ENCODE measurements at regions not wholly inside any gene's neighbourhood (a gene's known extent, or its start where the extent isn't known, plus 50 kb on each side); places are given as distances from the start of the nearest gene placed in this dataset.

- Histone ChIP-seq H3K36me3 (ENCODE audit: low read depth) (no peaks in the 10 kb centered on the region), H3K4me3 (no peak overlapping the region), H3K4me1 (ENCODE audit: low read depth) (no peaks in the 10 kb centered on the region), H3K9me3 (no peaks in the 10 kb centered on the region)
- DNase-seq (no peak), ATAC-seq (no peak)
- intact Hi-C loops (cut with DNase I, micrococcal nuclease), result no loop called here
- TF ChIP-seq CTCF (IDR thresholded peaks at IDR 0.05), result no peak
Measured at GRCh38 chr6:21710216-21710615, 116.7 kb downstream of the SOX4 start.

DNA sequence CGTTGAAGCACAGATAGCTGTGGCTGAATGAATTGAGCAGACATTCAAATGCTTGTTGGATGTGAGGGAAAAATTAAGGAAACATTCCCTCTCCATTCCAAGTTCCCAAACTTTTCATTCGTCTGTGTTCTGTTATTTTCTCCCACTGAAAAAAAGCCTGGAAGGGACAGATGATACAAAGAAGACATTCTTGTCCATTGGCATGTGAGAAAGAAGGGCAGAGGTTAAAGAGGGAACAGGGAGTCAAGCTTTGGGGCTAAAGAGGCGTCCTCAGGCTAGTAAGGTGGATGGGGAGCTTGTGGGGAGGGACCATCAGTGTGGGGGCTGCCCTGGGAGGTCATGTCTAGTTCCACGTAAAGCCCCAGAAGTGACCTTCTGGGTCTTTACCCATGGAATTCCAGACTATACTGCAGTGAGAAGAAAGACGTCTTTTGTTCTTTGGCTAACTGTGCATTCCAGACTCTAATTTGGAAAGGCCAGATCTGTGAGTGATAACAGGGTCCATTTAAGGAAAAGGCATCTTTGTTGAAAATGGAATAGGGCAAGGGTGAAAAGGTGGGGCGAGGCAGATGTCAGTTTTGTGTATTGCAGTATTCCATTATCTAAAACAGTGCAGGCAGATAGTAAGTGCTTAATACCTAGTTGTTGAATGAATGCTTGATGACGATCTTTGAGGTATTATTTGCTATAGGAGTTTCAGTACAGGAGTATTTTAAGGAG is 117.5 kb downstream of the SOX4 start:
- TF ChIP-seq CTCF (IDR thresholded peaks at IDR 0.05), result no peak
- intact Hi-C loops (cut with DNase I, micrococcal nuclease), result no loop called here

DNA sequence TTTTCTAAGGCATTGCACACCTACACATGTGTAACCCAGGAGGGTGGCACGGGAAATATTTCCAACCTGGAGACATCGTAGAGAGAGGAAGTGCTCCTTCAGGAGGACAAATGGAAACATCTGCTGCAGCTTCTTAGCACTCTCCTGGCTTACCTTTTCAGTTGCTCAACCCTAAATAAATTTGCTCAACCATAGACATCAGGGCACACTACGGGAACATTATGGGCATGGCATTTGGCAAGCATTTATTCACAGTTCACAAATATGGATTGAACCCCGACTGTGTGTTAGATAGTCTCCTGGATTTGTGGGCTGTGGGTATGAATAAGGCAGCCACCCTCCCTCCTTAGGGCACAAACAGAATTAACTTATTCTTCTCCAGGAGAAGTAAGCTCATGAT is 118.7 kb downstream of the SOX4 start:
- TF ChIP-seq CTCF (IDR thresholded peaks at IDR 0.05), result no peak
- intact Hi-C loops (cut with DNase I, micrococcal nuclease), result no loop called here
- no peaks in the 10 kb centered on the region for H3K9me3 ChIP-seq
- H3K4me1 ChIP-seq (ENCODE audit: low read depth), result no peaks in the 10 kb centered on the region
- no peaks in the 10 kb centered on the region for H3K36me3 ChIP-seq (ENCODE audit: low read depth)
- no peak overlapping the region for H3K4me3 ChIP-seq
- no peak for DNase-seq
- ATAC-seq, result no peak

More for the DNA sequence above, 117.5 kb downstream of the SOX4 start:
- ATAC-seq (no peak), DNase-seq (no peak)
- Histone ChIP-seq H3K4me3 (no peak overlapping the region), H3K9me3 (no peaks in the 10 kb centered on the region), H3K4me1 (ENCODE audit: low read depth) (no peaks in the 10 kb centered on the region), H3K36me3 (ENCODE audit: low read depth) (no peaks in the 10 kb centered on the region)

- intact Hi-C loops (cut with DNase I, micrococcal nuclease), result no loop called here
- H3K36me3 ChIP-seq (ENCODE audit: low read depth), result no peaks in the 10 kb centered on the region
- DNase-seq (no peak), ATAC-seq (no peak)
- TF ChIP-seq CTCF (IDR thresholded peaks at IDR 0.05), result no peak
- no peaks in the 10 kb centered on the region for H3K4me1 ChIP-seq (ENCODE audit: low read depth)
- H3K4me3 ChIP-seq, result no peak overlapping the region
- H3K9me3 ChIP-seq, result no peaks in the 10 kb centered on the region
Measured at GRCh38 chr6:21713481-21713880, 119.9 kb downstream of the SOX4 start.

- H3K4me1 ChIP-seq (ENCODE audit: low read depth), result no peaks in the 10 kb centered on the region
- H3K4me3 ChIP-seq, result no peak overlapping the region
- H3K9me3 ChIP-seq, result no peaks in the 10 kb centered on the region
- ATAC-seq, result no peak
- TF ChIP-seq CTCF (IDR thresholded peaks at IDR 0.05), result no peak
- DNase-seq, result no peak
- intact Hi-C loops (cut with DNase I, micrococcal nuclease), result no loop called here
- no peaks in the 10 kb centered on the region for H3K36me3 ChIP-seq (ENCODE audit: low read depth)
Measured at GRCh38 chr6:21715180-21715579, 121.6 kb downstream of the SOX4 start.

DNA sequence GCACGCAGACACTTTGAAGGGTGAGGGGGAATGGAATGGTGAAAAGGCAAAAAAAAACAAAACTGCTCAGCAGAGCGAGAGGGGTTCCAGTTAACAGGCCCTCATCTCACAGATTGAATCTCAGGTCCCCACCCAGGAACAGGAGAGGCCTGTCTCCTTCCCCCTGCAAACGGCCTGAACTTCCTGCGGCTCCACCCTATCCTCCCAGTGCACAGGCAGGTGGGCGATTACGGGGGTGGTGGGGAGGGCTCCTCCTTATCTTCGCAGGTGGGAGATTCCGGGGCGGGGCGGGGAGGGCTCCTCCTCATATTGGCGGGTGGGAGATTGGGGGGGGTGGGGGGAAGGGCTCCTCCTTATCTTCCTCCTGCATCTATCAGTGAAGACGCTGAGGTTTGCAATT is 129.0 kb downstream of the SOX4 start:
- DNase-seq (no peak), ATAC-seq (no peak)
- no peak for TF ChIP-seq CTCF (IDR thresholded peaks at IDR 0.05)

More for the DNA sequence above, 129.0 kb downstream of the SOX4 start:
- H3K4me3 ChIP-seq, result no peak overlapping the region
- H3K4me1 ChIP-seq (ENCODE audit: low read depth), result peaks cover 5% of the 10 kb centered on the region
- no peaks in the 10 kb centered on the region for H3K9me3 ChIP-seq
- intact Hi-C loops (cut with DNase I, micrococcal nuclease), result no loop called here
- H3K36me3 ChIP-seq (ENCODE audit: low read depth), result no peaks in the 10 kb centered on the region
